Right kidney (tissue), 1 donor: ENCODE measurements at regions not wholly inside any gene's neighbourhood (a gene's known extent, or its start where the extent isn't known, plus 50 kb on each side); places are given as distances from the start of the nearest gene placed in this dataset.
"Not testable (repeated sequence)": the region's sequence is repeated elsewhere in the genome, so short reads cannot be mapped to it uniquely, and the experiment has no call there.

Experiments
- DNase-seq: peaks from one replicate; pipeline ENCODE4 v3.0.0-alpha.2; 2016

- DNase-seq = no peak
Observed at GRCh38 chr6:122129313-122130025, 270.0 kb upstream of the HSF2 start.

DNA sequence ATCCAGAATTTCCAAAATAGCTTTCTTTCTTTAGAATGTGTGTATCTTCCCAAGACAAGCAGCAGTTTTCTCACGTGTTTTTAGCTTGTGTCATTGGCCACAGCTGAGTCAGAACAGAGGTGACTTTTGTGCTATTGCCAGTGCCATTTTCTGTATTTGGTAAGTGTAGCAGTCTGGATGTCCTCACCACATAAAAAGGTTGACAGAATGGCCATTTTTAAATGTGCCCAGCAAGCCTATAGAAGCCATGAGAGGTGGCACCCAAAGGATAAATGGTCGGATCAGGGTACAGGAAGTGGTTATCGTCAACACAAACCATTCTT, 269.5 kb upstream of the HSF2 start:
- no peak for DNase-seq

- no peak for DNase-seq
Observed at GRCh38 chr6:122130518-122130917, 268.9 kb upstream of the HSF2 start.

DNA sequence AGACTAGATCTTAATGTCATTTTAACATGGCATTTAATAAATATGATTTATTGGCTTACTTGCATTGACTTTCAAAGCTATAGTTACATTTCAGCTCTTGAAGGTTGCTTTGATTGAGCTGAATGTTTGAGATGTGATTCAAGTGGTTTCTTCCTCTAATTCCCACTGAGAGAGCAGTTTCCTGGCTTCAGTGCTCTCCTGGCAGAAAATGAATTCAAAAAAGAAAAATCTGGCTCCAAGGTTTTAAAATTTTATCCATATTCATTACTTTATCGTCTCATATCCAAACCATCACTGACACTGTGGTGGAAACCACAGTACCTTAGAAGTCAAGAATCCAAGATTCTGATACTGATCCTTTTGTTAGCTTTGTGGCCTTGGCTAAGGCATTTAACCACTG, 263.1 kb upstream of the HSF2 start:
- no peak for DNase-seq

- DNase-seq = no peak
Observed at GRCh38 chr6:122140031-122140430, 259.4 kb upstream of the HSF2 start.

GRCh38 chr6:122141246-122141645, 258.2 kb upstream of the HSF2 start:
- DNase-seq = no peak

DNA sequence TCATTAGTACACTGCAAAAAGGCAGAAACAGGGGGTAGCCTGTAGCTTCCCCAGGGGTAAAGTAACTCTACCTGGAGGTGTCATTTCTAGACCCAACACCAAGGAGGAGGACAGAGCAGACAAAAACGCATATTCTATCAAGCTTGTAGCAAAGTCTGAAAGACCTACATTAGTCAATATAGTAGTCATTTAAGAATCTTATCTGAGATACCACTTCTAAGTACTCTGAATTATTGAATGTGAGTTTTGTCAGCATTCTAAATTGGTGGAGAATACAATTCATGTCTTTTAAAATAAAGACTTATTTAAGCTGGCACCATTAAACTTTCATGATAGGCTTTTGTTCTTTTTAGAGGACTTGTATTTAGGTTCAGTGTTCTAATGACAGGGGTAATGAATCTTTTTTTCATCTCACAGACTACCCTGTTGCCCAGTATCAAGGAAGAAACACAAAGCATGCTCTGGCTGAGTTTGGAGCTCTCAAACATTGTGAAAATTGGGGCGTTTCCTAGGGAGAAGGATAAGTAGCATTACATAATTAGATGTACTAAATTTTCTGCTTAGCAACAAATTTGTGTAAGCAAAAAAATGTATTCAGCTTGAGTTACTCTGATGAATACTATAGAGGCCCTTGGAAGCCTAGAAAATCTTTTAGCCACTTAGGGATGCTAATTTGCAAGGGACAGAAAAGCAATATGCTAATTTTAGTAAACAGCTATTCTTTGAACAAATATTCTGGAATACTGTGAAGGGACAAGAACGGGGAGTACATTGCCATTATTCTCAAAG, 255.4 kb upstream of the HSF2 start:
- DNase-seq = no peak

DNA sequence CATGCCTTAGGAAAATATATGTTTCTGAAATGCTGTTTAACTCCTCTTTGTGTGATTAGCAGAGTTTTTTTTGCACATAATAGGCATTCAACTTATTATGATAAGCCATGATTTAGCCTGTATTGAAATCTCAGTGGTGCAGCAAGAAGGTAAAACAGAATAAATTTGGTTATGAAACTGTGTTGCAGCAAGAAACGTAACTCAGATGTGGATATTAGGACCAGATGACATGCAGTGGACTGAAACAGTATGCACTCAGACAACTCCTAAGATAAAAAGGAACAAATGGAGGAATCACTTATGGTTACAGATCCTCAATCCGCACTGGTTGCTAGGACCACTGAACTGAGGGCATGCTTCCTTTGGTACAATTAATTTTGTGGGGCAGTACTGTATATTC, 254.2 kb upstream of the HSF2 start:
- no peak for DNase-seq

DNA sequence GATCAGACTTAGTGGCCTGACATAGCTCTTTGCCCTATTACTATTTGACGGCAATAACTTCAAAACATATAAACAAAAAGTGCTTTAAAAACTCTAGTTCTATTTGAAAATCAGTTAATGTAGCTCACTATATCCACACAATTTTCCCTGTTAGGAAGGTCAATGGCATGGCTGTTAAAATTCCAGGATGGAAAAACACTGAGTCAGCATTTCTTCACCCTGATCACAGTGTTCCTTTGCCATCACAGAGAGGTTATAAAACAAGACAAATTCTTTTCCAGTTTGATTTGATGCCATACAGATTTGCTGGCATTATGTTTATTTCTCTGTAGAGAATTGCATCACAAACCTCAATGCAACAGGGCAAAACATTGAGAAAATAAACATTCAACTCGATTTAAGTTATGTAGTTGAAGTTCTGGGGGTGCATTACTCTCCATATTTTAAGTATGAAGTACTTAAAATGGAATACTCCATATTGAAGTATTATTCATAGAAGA, 253.7 kb upstream of the HSF2 start:
- DNase-seq = no peak

- no peak for DNase-seq
Observed at GRCh38 chr6:122147291-122147690, 252.2 kb upstream of the HSF2 start.

- DNase-seq = no peak
Observed at GRCh38 chr6:122151066-122151465, 248.4 kb upstream of the HSF2 start.

GRCh38 chr6:122151763-122152162, 247.7 kb upstream of the HSF2 start:
- no peak for DNase-seq

DNA sequence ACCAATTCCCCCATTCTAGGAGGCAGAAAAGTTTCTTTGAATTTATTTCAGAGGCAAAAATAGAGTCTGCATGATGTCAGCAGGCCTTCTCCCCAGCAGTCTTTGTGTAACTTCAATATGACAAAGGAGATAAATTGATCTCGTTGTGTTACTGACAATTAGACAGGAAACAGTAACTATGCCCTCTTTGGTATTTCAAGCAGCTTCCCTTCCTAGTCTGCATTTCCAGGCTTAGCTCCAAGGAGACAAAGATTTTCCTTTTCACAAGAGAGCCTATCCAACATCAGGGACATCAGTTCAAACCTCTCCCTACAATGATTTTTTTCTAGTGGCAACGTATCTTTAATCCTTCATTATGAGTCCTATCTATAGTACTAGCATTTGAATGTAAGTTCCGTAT, 245.9 kb upstream of the HSF2 start:
- DNase-seq = no peak

- no peak for DNase-seq
Observed at GRCh38 chr6:122154155-122154554, 245.3 kb upstream of the HSF2 start.

DNA sequence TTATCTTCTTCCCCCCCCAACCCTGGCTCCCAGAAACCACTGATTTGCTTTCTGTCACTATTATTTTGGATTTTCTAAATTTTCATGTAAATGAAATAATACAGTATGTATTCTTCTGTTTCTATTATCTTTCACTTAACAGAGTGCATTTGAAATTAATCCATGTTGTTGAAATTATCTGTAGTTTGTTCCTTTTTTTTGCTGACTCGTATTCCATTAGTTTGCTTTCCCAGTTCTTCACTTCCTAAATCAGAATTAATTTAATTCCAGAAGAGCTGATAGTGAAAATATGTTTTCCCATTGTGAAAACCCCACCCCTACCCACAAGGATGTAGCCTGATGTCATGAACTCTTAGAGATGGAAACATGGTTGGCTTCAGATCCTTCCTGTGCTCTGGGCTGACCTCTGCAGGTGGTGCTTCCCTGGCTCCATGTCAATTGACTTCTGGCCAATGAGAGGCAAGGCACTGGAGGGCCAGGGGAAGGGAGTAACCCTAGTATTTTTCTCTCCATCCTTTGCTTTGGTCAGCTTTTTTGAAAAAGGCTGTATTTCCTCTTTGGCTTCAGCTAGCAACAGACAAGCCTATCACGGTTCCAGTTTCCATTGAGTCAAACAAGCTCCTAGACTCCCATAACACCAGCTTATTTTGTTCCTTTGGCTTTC, 244.4 kb upstream of the HSF2 start:
- no peak for DNase-seq

GRCh38 chr6:122161136-122161535, 238.3 kb upstream of the HSF2 start:
- no peak for DNase-seq

GRCh38 chr6:122165014-122165413, 234.4 kb upstream of the HSF2 start:
- no peak for DNase-seq

GRCh38 chr6:122170274-122170673, 229.2 kb upstream of the HSF2 start:
- no peak for DNase-seq

DNA sequence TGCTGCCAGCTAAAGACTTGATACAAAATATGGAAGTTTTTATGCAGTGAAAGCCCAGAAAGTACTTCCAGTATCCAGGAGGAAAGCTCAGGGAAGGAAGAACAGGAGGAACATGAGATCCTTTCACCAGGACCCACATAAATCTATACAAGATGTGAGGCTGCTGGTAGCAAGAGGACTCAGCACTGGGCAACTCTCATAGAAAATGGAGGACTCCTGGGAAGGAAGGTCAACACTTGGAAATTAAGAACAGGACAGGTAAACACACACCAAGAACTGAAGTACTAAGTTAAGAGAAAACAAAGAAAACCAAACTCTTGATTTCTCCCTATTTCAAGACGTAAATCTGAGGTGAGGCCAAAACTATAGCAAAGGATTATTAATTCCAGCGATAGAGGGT, 220.5 kb upstream of the HSF2 start:
- DNase-seq = no peak

- no peak for DNase-seq
Observed at GRCh38 chr6:122180132-122180531, 219.3 kb upstream of the HSF2 start.

- DNase-seq = no peak
Observed at GRCh38 chr6:122182061-122182460, 217.4 kb upstream of the HSF2 start.

DNA sequence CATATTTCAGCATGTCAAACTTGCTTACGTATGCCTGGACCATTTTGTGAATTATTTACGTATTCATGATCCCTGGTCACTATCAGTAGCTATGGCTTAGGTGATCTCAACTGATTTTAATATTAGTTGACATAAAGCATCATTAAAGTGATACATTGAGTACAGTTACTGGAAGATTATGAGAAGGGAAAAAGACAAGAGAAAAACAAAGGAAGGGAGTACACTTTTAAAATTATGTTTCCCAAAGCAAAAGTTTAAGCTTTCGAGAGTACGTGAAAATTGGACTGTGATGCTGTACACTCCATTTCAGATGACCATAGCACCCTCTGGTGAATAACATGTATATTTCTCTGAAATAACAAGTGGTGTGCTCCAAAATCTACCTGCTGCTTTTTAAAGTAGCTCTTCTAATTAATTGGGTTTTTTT, 215.0 kb upstream of the HSF2 start:
- peak; percentile 6 for DNase-seq

DNA sequence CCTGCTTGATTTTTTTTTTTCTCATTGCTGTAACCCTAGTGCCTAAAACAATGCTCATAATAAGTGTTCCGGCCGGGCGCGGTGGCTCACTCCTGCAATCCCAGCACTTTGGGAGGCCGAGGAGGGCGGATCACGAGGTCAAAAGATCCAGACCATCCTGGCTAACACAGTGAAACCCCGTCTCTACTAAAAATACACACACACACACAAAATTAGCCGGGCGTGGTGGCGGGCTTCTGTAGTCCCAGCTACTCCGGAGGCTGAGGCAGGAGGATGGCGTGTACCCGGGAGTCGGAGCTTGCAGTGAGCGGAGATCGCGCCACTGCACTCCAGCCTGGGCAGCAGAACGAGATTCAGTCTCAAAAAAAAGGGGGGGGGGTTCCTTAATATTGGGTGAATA, 214.0 kb upstream of the HSF2 start:
- DNase-seq = not testable (repeated sequence)

DNA sequence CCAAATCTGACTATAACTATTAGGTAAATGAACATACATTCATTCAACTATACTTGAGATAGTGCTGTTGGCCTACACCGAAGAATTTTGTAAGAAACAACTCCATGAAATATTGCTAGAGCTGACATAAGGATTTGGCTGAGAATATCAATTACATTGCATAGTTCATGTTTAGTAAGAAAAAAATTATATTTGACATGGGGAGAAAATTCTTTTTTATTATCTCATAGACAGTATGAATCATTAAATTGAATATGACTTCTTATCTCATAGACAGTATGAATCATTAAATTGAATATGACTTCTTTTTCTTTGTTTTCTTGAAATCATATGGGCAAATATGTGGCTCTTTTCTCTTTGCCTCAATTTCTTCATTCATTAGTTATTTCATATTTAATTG, 212.3 kb upstream of the HSF2 start:
- no peak for DNase-seq
